Kidney epithelial cell (primary cell): ENCODE measurements at regions not wholly inside any gene's neighbourhood (a gene's known extent, or its start where the extent isn't known, plus 50 kb on each side); places are given as distances from the start of the nearest gene placed in this dataset.
A peak's percentile ranks its signal among the peaks of the same experiment; 100 is the strongest.

ENCODE experiments used
- DNase-seq: peaks from one replicate; pipeline ENCODE4 v3.0.0-alpha.2; 2010; ENCODE audit warnings: low read depth
- H3K27me3 ChIP-seq: 2 replicates; pipeline ENCODE4 v1.6.0; 2011; ENCODE audit warnings: low read length; ENCODE audit not compliant: control insufficient read depth, insufficient read depth
- H3K36me3 ChIP-seq: 2 replicates; pipeline ENCODE4 v1.5.1; 2011; ENCODE audit warnings: low read length; ENCODE audit not compliant: control insufficient read depth, insufficient read depth
- H3K4me3 ChIP-seq: 2 replicates; pipeline ENCODE4 v1.5.1; 2011; ENCODE audit warnings: low read depth, mild to moderate bottlenecking, control low read depth, low read length
- TF ChIP-seq, protein P1 (sequence below): IDR thresholded peaks from 2 replicates; pipeline ENCODE4 v1.5.1; 2011; ENCODE audit warnings: mild to moderate bottlenecking, moderate library complexity, low read length, control low read depth, inconsistent platforms; ENCODE audit not compliant: insufficient read depth, poor library complexity, severe bottlenecking

DNA sequence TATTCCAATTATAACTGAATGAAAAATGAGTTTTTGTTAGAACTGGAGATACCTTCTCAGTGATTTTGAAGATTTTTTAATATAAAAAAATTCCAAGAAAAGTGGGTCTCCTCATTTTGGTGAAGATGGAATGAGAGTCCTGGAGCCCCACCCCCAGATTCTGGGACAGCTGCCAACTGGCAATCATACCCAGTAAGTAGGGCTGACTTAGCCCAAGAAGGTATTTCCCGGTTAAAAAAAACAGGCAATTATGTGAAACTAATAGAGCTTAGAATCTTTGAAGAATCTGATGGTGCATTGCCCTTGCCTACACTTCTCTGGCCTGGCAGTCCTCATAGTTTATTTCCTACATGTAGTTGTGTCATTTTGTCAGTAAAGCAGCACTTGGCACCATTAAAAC lies 52.8 kb upstream of the VWDE start:
- Histone ChIP-seq H3K27me3 (no peaks in the 10 kb centered on the region), H3K4me3 (no peak overlapping the region), H3K36me3 (no peaks in the 10 kb centered on the region)
- DNase-seq: no peak
- TF ChIP-seq, protein P1, sequence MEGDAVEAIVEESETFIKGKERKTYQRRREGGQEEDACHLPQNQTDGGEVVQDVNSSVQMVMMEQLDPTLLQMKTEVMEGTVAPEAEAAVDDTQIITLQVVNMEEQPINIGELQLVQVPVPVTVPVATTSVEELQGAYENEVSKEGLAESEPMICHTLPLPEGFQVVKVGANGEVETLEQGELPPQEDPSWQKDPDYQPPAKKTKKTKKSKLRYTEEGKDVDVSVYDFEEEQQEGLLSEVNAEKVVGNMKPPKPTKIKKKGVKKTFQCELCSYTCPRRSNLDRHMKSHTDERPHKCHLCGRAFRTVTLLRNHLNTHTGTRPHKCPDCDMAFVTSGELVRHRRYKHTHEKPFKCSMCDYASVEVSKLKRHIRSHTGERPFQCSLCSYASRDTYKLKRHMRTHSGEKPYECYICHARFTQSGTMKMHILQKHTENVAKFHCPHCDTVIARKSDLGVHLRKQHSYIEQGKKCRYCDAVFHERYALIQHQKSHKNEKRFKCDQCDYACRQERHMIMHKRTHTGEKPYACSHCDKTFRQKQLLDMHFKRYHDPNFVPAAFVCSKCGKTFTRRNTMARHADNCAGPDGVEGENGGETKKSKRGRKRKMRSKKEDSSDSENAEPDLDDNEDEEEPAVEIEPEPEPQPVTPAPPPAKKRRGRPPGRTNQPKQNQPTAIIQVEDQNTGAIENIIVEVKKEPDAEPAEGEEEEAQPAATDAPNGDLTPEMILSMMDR: no peak

DNA sequence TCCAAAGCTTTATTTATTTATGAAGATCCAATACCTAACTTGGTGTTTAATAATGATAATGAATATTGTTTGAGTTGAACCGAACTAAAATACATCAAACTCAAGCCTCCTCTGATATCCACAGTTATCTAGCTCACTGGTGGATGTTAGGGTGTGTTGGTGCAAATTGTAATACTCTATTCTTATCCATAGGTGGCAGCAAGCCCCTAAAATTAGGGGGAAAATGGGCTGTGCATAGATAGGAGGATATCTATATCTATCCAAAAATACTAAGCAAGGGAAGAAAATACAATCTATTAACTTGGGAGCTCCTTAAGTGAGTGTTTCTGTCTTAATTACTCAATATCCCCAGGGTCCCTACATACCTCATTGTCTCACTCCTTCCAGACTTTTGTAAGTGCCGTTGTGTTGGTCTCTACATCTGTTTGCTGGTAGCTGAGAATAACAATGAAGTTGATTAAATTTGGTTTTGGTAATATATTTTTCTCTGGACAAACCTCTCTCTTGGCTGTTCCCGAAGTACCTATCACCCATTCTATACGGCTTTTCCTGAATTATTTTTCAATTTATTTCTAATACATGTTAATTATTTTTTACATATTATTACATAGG lies 55.0 kb upstream of the VWDE start:
- no peak for DNase-seq
- no peak overlapping the region for H3K4me3 ChIP-seq
- no peaks in the 10 kb centered on the region for H3K27me3 ChIP-seq
- no peaks in the 10 kb centered on the region for H3K36me3 ChIP-seq
- TF ChIP-seq, protein P1: peak; percentile 76

DNA sequence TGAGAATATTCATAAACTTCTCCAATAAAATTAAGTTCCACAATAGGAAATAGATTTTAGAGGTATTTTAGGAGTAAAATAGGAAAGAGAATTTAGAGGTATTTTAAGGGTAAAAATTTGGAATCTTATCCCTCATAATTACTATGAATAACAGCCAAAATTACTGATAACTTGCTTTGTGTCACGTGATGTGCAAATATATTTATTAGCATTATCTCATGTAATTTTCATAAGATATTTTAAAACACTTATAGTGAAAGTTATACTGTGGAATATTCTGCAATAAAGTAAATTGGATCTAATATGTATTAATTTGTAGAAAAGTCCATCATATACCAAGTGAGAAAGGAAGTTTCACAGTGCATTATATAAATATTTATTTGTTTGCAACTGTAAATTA lies 64.2 kb upstream of the VWDE start:
- no peaks in the 10 kb centered on the region for H3K36me3 ChIP-seq
- no peak for DNase-seq
- no peaks in the 10 kb centered on the region for H3K27me3 ChIP-seq
- H3K4me3 ChIP-seq: no peak overlapping the region
- TF ChIP-seq, protein P1: no peak

DNA sequence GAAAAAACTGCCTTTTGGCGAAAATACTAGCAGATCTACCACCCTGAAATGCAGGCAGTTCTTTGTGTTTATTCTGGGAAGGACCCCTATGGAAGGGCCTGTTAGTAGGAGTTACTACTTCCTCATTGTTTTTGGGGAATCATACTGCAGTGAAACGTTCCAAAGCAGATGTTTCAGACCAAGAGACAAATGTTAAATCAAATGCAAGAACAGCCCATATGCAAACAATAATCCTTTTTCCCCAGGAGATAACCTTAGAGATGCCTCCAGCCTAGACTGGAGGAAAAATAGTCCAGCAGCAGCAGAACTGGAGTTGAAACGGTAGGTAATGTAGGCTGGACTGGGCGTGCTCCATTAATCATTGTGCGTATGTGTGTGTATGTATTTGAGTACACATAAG lies 65.9 kb upstream of the VWDE start:
- Histone ChIP-seq H3K27me3 (no peaks in the 10 kb centered on the region), H3K36me3 (no peaks in the 10 kb centered on the region), H3K4me3 (no peak overlapping the region)
- no peak for DNase-seq
- TF ChIP-seq, protein P1: no peak

DNA sequence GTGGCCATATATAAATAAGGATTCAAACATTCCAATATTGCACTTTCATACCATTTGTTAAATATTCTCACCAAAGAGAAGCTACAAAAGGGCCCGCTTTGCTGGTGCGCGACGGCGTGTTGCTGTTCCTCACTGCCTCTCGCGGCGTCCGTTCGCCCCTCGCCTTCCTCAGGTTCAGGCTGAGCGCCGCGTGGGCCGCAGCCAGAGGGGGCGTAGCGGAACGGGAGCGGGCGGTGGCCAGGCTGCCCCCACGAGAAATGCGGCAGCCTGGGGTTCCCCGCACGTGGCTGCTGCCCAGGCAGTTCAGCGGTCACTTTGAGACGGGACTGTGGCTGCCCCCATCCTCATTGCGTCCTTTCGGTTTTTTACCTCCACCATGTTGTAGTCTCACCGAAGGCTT lies 67.3 kb upstream of the VWDE start:
- Histone ChIP-seq H3K4me3 (no peak overlapping the region), H3K36me3 (no peaks in the 10 kb centered on the region), H3K27me3 (no peaks in the 10 kb centered on the region)
- TF ChIP-seq, protein P1: no peak
- no peak for DNase-seq

DNA sequence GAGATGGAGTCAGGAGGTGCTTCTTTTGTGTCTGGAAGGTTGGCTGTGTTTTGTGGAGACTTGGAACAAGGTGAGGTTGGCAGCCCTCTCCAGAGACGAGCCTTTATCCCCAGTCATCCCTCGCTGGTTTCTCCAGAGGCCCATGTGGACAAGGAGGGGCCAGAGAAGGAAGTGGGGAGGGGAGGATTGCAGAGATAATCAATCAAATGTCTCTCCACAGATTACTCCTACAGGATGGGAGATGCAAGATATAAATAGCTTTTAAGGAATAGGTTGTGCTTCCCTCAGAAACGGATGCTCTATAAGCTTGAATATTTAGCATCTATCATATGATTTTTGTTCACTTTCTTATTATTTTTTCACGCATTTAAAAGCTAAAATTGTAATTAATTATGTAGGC lies 70.4 kb upstream of the VWDE start:
- no peak for DNase-seq
- H3K4me3 ChIP-seq: no peak overlapping the region
- TF ChIP-seq, protein P1: no peak

More for the DNA sequence above, 70.4 kb upstream of the VWDE start:
- Histone ChIP-seq H3K36me3 (no peaks in the 10 kb centered on the region), H3K27me3 (no peaks in the 10 kb centered on the region)
